ENCODE measurements at regions not wholly inside any gene's neighbourhood (a gene's known extent, or its start where the extent isn't known, plus 50 kb on each side); places are given as distances from the start of the nearest gene placed in this dataset.

DNA sequence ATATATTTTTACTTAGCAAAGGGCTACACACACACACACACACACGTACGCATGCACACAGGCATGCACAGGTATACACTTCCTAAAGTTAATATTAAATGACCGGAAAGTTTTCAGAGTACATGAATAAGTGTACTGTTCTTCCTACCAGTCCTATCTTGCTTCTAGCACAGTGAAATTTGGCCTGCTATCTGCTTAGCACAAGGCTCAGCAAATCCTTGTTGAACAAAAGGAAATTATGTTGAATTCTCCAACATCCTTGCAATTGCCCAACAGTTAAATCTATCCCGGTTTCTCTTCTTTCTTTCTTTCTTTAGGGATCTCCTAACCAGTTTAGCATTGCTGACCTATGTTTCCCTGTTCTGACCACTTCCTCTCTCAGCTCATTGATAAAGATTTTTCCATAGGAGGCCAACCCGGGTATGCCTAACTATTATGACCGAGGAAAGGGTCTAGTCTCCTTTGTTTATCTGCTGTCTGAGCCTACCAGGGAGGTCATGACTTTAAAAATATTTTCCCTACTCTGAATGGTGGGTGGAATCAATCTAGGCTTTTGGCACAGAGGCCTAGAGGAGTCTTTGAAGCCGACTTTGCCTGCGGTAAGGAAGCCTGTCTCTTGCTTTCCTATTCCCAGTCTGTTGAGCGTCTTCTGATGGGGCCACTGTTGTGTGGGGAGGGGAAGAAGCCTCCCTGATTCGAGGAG, 400.7 kb downstream of the HRH4 start:
- Histone ChIP-seq H3K4me3 (ENCODE audit: insufficient read depth, low read length, poor library complexity, severe bottlenecking) (no peak overlapping the region), H3K79me2 (ENCODE audit: insufficient read depth, low read length) (no peaks in the 10 kb centered on the region), H3K27ac (ENCODE audit: low read depth, low read length) (no peak overlapping the region), H3K4me2 (ENCODE audit: low read depth, low read length, poor library complexity, severe bottlenecking) (no peak overlapping the region), H3F3A (ENCODE audit: insufficient read depth) (no peaks in the 10 kb centered on the region), H4K20me1 (ENCODE audit: low read depth, low read length) (no peaks in the 10 kb centered on the region), H3K9ac (ENCODE audit: low read length) (no peak overlapping the region), H3K36me3 (ENCODE audit: low read length) (no peaks in the 10 kb centered on the region), H3K9me2 (replicated peaks; ENCODE audit: insufficient read depth, low read length) (no peaks in the 10 kb centered on the region), H2AFZ (ENCODE audit: low read depth, low read length, severe bottlenecking) (no peak overlapping the region), H3K27me3 (ENCODE audit: low read length) (no peaks in the 10 kb centered on the region), H3K9me3 (ENCODE audit: insufficient read depth, low read length) (no peaks in the 10 kb centered on the region)
- no peak for TF ChIP-seq EZH2phosphoT487 (conservative IDR thresholded peaks at IDR 0.05; ENCODE audit: low read length)
- TF ChIP-seq, protein P1, sequence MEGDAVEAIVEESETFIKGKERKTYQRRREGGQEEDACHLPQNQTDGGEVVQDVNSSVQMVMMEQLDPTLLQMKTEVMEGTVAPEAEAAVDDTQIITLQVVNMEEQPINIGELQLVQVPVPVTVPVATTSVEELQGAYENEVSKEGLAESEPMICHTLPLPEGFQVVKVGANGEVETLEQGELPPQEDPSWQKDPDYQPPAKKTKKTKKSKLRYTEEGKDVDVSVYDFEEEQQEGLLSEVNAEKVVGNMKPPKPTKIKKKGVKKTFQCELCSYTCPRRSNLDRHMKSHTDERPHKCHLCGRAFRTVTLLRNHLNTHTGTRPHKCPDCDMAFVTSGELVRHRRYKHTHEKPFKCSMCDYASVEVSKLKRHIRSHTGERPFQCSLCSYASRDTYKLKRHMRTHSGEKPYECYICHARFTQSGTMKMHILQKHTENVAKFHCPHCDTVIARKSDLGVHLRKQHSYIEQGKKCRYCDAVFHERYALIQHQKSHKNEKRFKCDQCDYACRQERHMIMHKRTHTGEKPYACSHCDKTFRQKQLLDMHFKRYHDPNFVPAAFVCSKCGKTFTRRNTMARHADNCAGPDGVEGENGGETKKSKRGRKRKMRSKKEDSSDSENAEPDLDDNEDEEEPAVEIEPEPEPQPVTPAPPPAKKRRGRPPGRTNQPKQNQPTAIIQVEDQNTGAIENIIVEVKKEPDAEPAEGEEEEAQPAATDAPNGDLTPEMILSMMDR (IDR thresholded peaks at IDR 0.05; ENCODE audit: insufficient read depth, low read length, poor library complexity, severe bottlenecking), result no peak

DNA sequence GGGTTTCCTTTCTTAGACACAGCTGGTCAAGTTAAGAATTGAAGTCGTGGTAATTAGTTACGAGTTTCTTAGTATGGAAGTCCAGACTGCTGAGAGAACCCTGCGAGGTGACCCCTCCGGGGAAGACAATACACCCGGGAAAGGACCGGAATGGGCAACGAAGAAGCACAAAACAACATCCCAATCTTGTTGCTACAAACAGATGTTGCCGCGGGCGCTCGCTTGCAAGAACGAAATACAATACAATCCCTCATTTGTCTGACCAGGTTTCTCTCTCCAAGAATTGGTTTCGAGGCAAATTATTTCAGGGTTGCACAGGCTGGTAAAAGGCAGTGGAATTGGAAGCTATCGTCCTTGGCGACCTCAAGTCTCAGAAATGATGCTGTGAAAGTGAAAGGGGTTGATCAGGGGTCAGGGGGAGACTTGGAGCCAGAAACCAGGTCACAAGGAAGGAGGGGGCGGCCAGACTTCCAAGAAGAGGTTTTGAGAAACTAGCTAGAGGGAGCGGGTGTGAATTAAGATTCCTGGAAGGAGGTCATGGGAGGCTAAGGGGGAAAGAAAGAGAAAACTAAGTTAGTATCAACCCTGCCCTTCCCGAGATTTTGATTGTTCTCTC, 401.9 kb downstream of the HRH4 start:
- Histone ChIP-seq H3K27ac (ENCODE audit: low read depth, low read length) (no peak overlapping the region), H3K9ac (ENCODE audit: low read length) (no peak overlapping the region), H3K9me3 (ENCODE audit: insufficient read depth, low read length) (no peaks in the 10 kb centered on the region), H3F3A (ENCODE audit: insufficient read depth) (no peaks in the 10 kb centered on the region), H3K27me3 (ENCODE audit: low read length) (no peaks in the 10 kb centered on the region), H3K4me3 (ENCODE audit: insufficient read depth, low read length, poor library complexity, severe bottlenecking) (no peak overlapping the region), H3K9me2 (replicated peaks; ENCODE audit: insufficient read depth, low read length) (no peaks in the 10 kb centered on the region), H3K79me2 (ENCODE audit: insufficient read depth, low read length) (no peaks in the 10 kb centered on the region), H3K4me2 (ENCODE audit: low read depth, low read length, poor library complexity, severe bottlenecking) (no peak overlapping the region), H4K20me1 (ENCODE audit: low read depth, low read length) (no peaks in the 10 kb centered on the region), H3K36me3 (ENCODE audit: low read length) (no peaks in the 10 kb centered on the region), H2AFZ (ENCODE audit: low read depth, low read length, severe bottlenecking) (no peak overlapping the region)
- TF ChIP-seq EZH2phosphoT487 (conservative IDR thresholded peaks at IDR 0.05; ENCODE audit: low read length), result no peak
- TF ChIP-seq, protein P1 (IDR thresholded peaks at IDR 0.05; ENCODE audit: insufficient read depth, low read length, poor library complexity, severe bottlenecking), result no peak

DNA sequence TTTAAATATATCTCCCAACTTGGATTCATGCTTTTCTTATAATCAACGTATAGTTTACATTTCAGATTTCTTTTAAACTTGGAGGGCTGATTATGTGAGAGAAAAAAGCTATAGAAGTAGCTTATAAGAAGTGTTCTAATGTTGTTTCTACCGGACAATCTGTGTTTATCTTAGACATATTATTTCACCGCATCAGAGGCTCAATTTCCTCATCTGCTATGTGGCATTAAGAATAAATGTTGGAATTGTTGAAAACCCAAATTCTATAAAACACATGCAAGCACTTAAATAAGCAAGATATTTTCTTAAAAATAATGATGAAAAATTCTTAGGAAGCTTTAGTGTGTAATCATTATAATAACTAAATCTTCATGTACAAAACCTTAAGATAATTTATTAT, 407.9 kb downstream of the HRH4 start:
- no peaks in the 10 kb centered on the region for H4K20me1 ChIP-seq (ENCODE audit: low read depth, low read length)
- H3K9me2 ChIP-seq (replicated peaks; ENCODE audit: insufficient read depth, low read length), result no peaks in the 10 kb centered on the region
- H3K4me2 ChIP-seq (ENCODE audit: low read depth, low read length, poor library complexity, severe bottlenecking), result no peak overlapping the region
- no peak overlapping the region for H2AFZ ChIP-seq (ENCODE audit: low read depth, low read length, severe bottlenecking)
- TF ChIP-seq, protein P1 (IDR thresholded peaks at IDR 0.05; ENCODE audit: insufficient read depth, low read length, poor library complexity, severe bottlenecking), result no peak
- TF ChIP-seq EZH2phosphoT487 (conservative IDR thresholded peaks at IDR 0.05; ENCODE audit: low read length), result no peak
- H3K27me3 ChIP-seq (ENCODE audit: low read length), result no peaks in the 10 kb centered on the region
- no peaks in the 10 kb centered on the region for H3F3A ChIP-seq (ENCODE audit: insufficient read depth)
- no peak overlapping the region for H3K4me3 ChIP-seq (ENCODE audit: insufficient read depth, low read length, poor library complexity, severe bottlenecking)
- no peaks in the 10 kb centered on the region for H3K36me3 ChIP-seq (ENCODE audit: low read length)
- H3K9me3 ChIP-seq (ENCODE audit: insufficient read depth, low read length), result no peaks in the 10 kb centered on the region
- H3K9ac ChIP-seq (ENCODE audit: low read length), result no peak overlapping the region
- no peak overlapping the region for H3K27ac ChIP-seq (ENCODE audit: low read depth, low read length)
- H3K79me2 ChIP-seq (ENCODE audit: insufficient read depth, low read length), result no peaks in the 10 kb centered on the region
